GM18498 (cell line): ENCODE measurements at regions not wholly inside any gene's neighbourhood (a gene's known extent, or its start where the extent isn't known, plus 50 kb on each side); places are given as distances from the start of the nearest gene placed in this dataset.
A peak's percentile ranks its signal among the peaks of the same experiment; 100 is the strongest.

Source experiments
- ATAC-seq: cut with Tn5 transposase; IDR thresholded peaks from one replicate; pipeline ENCODE4 v1.9.1; 2021; ENCODE audit warnings: mild to moderate bottlenecking, moderate library complexity; ENCODE audit not compliant: unreplicated experiment

GRCh38 chr10:6305401-6306321 is 102.9 kb downstream of the PFKFB3 start:
- ATAC-seq, result no peak

GRCh38 chr10:6306917-6307316 is 104.2 kb downstream of the PFKFB3 start:
- no peak for ATAC-seq

- no peak for ATAC-seq
These were observed 107.1 kb downstream of the PFKFB3 start for GRCh38 chr10:6309816-6310215.

GRCh38 chr10:6310977-6311376 is 108.2 kb downstream of the PFKFB3 start:
- no peak for ATAC-seq

GRCh38 chr10:6311700-6312330 is 109.1 kb downstream of the PFKFB3 start:
- ATAC-seq, result no peak

- ATAC-seq, result no peak
These were observed 109.9 kb downstream of the PFKFB3 start for GRCh38 chr10:6312636-6313035.

- ATAC-seq, result no peak
These were observed 110.6 kb downstream of the PFKFB3 start for GRCh38 chr10:6313111-6313895.

GRCh38 chr10:6314620-6315205 is 112.0 kb downstream of the PFKFB3 start:
- no peak for ATAC-seq

GRCh38 chr10:6319119-6319518 is 116.4 kb downstream of the PFKFB3 start:
- ATAC-seq, result no peak

- peak; percentile 83 for ATAC-seq
These were observed 117.7 kb downstream of the PFKFB3 start for GRCh38 chr10:6320320-6321010.

- no peak for ATAC-seq
These were observed 119.1 kb downstream of the PFKFB3 start for GRCh38 chr10:6321880-6322279.

- no peak for ATAC-seq
These were observed 120.1 kb downstream of the PFKFB3 start for GRCh38 chr10:6322805-6323204.

GRCh38 chr10:6327961-6328698 is 125.4 kb downstream of the PFKFB3 start:
- no peak for ATAC-seq

GRCh38 chr10:6328699-6329423 is 126.1 kb downstream of the PFKFB3 start:
- ATAC-seq, result no peak

GRCh38 chr10:6333086-6333485 is 130.4 kb downstream of the PFKFB3 start:
- no peak for ATAC-seq

- ATAC-seq, result no peak
These were observed 131.2 kb downstream of the PFKFB3 start for GRCh38 chr10:6333973-6334372.

- no peak for ATAC-seq
These were observed 133.3 kb downstream of the PFKFB3 start for GRCh38 chr10:6336016-6336415.

- ATAC-seq, result no peak
These were observed 134.7 kb downstream of the PFKFB3 start for GRCh38 chr10:6337382-6337781.

- ATAC-seq, result no peak
These were observed 135.6 kb downstream of the PFKFB3 start for GRCh38 chr10:6338361-6338760.
